ENCODE measurements at regions not wholly inside any gene's neighbourhood (a gene's known extent, or its start where the extent isn't known, plus 50 kb on each side); places are given as distances from the start of the nearest gene placed in this dataset.

- no peak for FAIRE-seq
- no peak for TF ChIP-seq MYC (IDR thresholded peaks at IDR 0.05; ENCODE audit: low read depth, low read length)
- no peak for TF ChIP-seq MAX (IDR thresholded peaks at IDR 0.05; ENCODE audit: insufficient read depth, insufficient read length)
- no peak for TF ChIP-seq JUN (IDR thresholded peaks at IDR 0.05; ENCODE audit: borderline replicate concordance, insufficient read depth, insufficient read length, low read depth)
- TF ChIP-seq POLR2A (IDR thresholded peaks at IDR 0.05; ENCODE audit: low read depth, low read length): no peak
- TF ChIP-seq CTCF (IDR thresholded peaks at IDR 0.05; ENCODE audit: extremely low read depth in 1 of 2, insufficient read depth in 1 of 2, low read depth in 1 of 2, low read length in 2 of 2): no peak
- no peak for TF ChIP-seq POLR2AphosphoS5 (IDR thresholded peaks at IDR 0.05; ENCODE audit: insufficient read depth, low read depth, low read length)
- no peak for TF ChIP-seq FOS (IDR thresholded peaks at IDR 0.05; ENCODE audit: borderline replicate concordance, insufficient read depth, low read length)
- no peak for TF ChIP-seq GATA2 (IDR thresholded peaks at IDR 0.05; ENCODE audit: insufficient read depth, insufficient read length, low read depth, low read length)
- TF ChIP-seq EZH2 (IDR thresholded peaks at IDR 0.05; ENCODE audit: borderline replicate concordance, low read depth, low read length, severe bottlenecking): no peak
- dilution Hi-C loops (cut with MboI; ENCODE audit: extremely low pct_ligation_motif_present, low sequenced_read_pairs): no loop called here
These were observed 569.6 kb upstream of the LARGE1 start for GRCh38 chr22:34489861-34490260.

More at GRCh38 chr22:34489861-34490260, 569.6 kb upstream of the LARGE1 start:
- no peak overlapping the region for H2AFZ ChIP-seq (ENCODE audit: low read depth, low read length)
- no peak overlapping the region for H3K4me2 ChIP-seq (ENCODE audit: insufficient read depth, low read length)
- H3K4me1 ChIP-seq (ENCODE audit: control insufficient read depth, extremely low read depth, insufficient read depth, low read length): no peaks in the 10 kb centered on the region
- H3K9me1 ChIP-seq (replicated peaks; ENCODE audit: control insufficient read depth, extremely low read depth, insufficient read depth, low read length): no peaks in the 10 kb centered on the region
- no peak overlapping the region for H3K9ac ChIP-seq (replicated peaks; ENCODE audit: extremely low read depth, insufficient read depth, low read length)
- intact Hi-C loops (cut with micrococcal nuclease): no loop called here
- no peaks in the 10 kb centered on the region for H4K20me1 ChIP-seq (replicated peaks; ENCODE audit: control insufficient read depth, extremely low read depth, insufficient read depth, low read length)
- no peaks in the 10 kb centered on the region for H3K79me2 ChIP-seq (ENCODE audit: control insufficient read depth, insufficient read depth, low read length)
- no peaks in the 10 kb centered on the region for H3K27me3 ChIP-seq (ENCODE audit: control insufficient read depth in 2 of 2, insufficient read depth in 2 of 2, low read length in 2 of 2)
- H3K9me3 ChIP-seq (replicated peaks; ENCODE audit: control insufficient read depth, insufficient read depth, low read length): peaks cover 11% of the 10 kb centered on the region
- BruUV-seq (replicated peaks): no TSS peak
- POLR2A ChIA-PET: no interaction called here
- no peak overlapping the region for H3K27ac ChIP-seq (ENCODE audit: insufficient read depth, low read depth, low read length)
- no peak for DNase-seq (ENCODE audit: low read depth, low spot score)
- H3K4me3 ChIP-seq (replicated peaks in 1 of 3; ENCODE audit: insufficient read depth in 1 of 3, low read depth in 1 of 3, low read length in 3 of 3): no peak overlapping the region
- H3K36me3 ChIP-seq (ENCODE audit: control insufficient read depth in 2 of 2, extremely low read depth in 1 of 2, insufficient read depth in 2 of 2, low read length in 2 of 2): no peaks in the 10 kb centered on the region
- CTCF ChIA-PET: no interaction called here

Data from endothelial cell of umbilical vein (primary cell).